ENCODE measurements at regions not wholly inside any gene's neighbourhood (a gene's known extent, or its start where the extent isn't known, plus 50 kb on each side); places are given as distances from the start of the nearest gene placed in this dataset.

DNA sequence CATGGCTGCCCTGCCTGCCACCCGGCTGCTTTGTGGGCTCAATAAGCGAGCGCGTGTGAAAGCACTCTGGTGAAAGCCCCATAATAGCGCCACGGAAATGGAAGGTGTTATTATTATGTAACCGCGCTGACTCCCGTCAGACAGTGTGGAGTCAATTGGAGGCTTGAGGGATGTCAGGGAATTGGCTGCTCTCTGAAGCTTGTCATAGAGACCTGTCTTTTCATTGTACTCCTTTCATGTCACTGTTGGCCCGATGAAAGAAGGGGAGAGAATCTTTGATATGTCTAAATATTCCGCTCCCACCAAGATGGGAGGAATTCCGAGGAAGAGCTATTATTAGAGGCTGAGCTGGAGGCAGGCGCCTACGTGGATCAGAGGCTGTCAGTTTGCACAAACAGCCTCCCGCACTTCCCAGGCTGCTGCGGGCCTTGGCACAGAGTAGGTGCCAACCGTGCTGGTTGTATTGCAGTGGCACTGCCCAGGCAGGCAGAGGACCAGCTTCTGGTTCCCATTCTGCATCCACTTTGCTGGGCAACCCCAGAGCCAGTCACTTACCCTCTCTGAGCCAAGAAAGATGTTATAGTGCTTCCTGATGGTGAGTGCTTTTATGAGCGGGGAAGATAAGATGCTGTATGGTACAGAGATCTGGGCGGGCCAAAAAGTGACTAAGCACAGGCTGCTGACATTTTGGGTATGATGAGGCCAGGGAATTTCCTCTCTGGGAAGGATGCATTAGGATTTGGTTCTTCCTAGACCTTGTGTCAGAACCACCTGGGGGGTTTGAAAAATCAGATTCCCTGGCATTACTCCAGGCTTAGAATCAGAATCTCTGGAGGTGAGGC lies 151.4 kb downstream of the RPS24 start:
- no peak overlapping the region for H3K4me3 Mint-ChIP-seq
- H3K9me3 ChIP-seq (ENCODE audit: control insufficient read depth in 2 of 3, low read length in 3 of 3): no peaks in the 10 kb centered on the region
- ATAC-seq: no peak
- H3K27me3 Mint-ChIP-seq: no peaks in the 10 kb centered on the region
- H3K4me1 ChIP-seq (ENCODE audit: control insufficient read depth in 2 of 2, insufficient read depth in 2 of 2, low read length in 2 of 2): no peaks in the 10 kb centered on the region
- H3K27me3 ChIP-seq (ENCODE audit: control insufficient read depth in 2 of 2, insufficient read depth in 2 of 2, low read length in 2 of 2): no peaks in the 10 kb centered on the region
- intact Hi-C loops (cut with micrococcal nuclease): no loop called here
- no peak overlapping the region for H3K27ac ChIP-seq (ENCODE audit: low read depth, low read length)
- H3K9me3 Mint-ChIP-seq: no peaks in the 10 kb centered on the region
- no peaks in the 10 kb centered on the region for H3K36me3 Mint-ChIP-seq
- CTCF ChIA-PET: no interaction called here
- peaks cover 0 to 2% (median 0%) of the 10 kb centered on the region in 7 donors for H3K4me1 Mint-ChIP-seq
- no peaks in the 10 kb centered on the region for H3K36me3 ChIP-seq (ENCODE audit: control insufficient read depth in 2 of 3, insufficient read depth in 3 of 3, low read length in 3 of 3)
- DNase-seq: no peak
- no peak overlapping the region for H3K27ac Mint-ChIP-seq
- POLR2A ChIA-PET: no interaction called here
- H3K4me3 ChIP-seq (ENCODE audit: low read length): no peak overlapping the region

DNA sequence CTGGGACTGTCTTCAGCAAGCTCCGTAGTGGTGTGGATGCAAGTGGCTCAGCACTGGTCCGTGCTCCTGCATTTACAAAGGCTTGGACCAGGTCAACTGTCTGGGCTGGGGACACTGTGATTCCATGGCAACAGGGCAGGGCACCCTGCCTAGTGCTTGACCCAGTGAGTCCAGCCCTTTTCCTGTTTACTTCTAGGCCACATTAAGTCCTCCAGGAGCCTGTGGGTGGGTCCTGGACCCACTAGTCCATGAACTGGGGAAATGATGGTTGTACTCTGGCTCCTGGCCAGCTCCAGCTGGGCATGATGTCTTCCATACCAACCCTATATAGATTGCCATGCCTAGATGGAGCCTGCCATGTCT lies 152.0 kb downstream of the RPS24 start:
- Mint-ChIP-seq H3K27ac (no peak overlapping the region), H3K9me3 (no peaks in the 10 kb centered on the region), H3K4me3 (no peak overlapping the region), H3K36me3 (no peaks in the 10 kb centered on the region), H3K4me1 (no peaks in the 10 kb centered on the region), H3K27me3 (no peaks in the 10 kb centered on the region)
- ChIA-PET CTCF (no interaction called here), POLR2A (no interaction called here)
- H3K4me1 ChIP-seq (ENCODE audit: control insufficient read depth in 2 of 2, insufficient read depth in 2 of 2, low read length in 2 of 2): no peaks in the 10 kb centered on the region
- no peak overlapping the region for H3K4me3 ChIP-seq (ENCODE audit: low read length)
- no peaks in the 10 kb centered on the region for H3K9me3 ChIP-seq (ENCODE audit: control insufficient read depth in 2 of 3, low read length in 3 of 3)
- H3K27ac ChIP-seq (ENCODE audit: low read depth, low read length): no peak overlapping the region
- H3K27me3 ChIP-seq (ENCODE audit: control insufficient read depth in 2 of 2, insufficient read depth in 2 of 2, low read length in 2 of 2): no peaks in the 10 kb centered on the region
- intact Hi-C loops (cut with micrococcal nuclease): no loop called here
- ATAC-seq (no peak), DNase-seq (no peak)
- H3K36me3 ChIP-seq (ENCODE audit: control insufficient read depth in 2 of 3, insufficient read depth in 3 of 3, low read length in 3 of 3): no peaks in the 10 kb centered on the region

DNA sequence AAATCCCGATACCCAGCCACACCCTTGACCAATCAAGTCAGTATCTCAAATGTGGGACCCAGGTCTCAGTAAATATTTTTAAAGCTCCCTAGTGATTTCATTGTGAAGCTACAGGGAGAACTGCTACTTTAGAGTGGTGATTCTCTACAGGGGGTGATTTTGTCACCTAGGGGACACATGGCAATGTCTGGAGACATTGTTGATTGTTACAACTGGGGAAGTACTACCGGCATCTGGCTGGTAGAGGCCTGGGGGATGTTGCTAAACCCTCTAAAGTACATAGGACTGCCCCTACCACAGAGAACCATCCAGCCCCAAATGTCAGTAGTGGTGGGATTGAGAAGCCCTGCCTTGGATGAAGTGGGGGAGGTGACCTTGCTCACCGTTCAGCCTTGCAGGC lies 152.9 kb downstream of the RPS24 start:
- CTCF ChIA-PET: no interaction called here
- no peak for ATAC-seq

DNA sequence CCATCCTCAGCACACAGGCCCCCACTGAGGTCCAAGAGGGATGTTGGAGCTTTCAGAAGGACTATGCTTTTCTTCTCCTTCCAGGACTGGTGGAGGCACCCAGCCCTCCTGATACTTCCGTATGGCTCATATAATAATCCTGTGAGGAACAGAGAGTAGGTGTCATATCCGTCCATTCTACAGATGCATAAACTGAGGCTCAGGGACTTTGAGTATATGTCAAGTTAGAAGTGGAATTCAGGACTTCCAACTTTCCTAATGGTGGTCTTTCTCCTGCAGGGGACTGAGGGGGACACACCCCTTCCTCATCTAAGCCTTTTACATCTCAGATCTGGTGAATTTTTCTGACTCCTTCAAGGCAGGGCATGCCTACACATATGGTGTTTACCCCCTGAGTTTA lies 153.7 kb downstream of the RPS24 start:
- peaks cover 0 to 5% (median 0%) of the 10 kb centered on the region in 5 donors for H3K27me3 Mint-ChIP-seq
- ChIA-PET POLR2A (no interaction called here), CTCF (no interaction called here)
- Histone ChIP-seq H3K4me3 (ENCODE audit: low read length) (no peak overlapping the region), H3K9me3 (ENCODE audit: control insufficient read depth in 2 of 3, low read length in 3 of 3) (no peaks in the 10 kb centered on the region), H3K36me3 (ENCODE audit: control insufficient read depth in 2 of 3, insufficient read depth in 3 of 3, low read length in 3 of 3) (no peaks in the 10 kb centered on the region), H3K27ac (ENCODE audit: low read depth, low read length) (no peak overlapping the region), H3K4me1 (ENCODE audit: control insufficient read depth in 2 of 2, insufficient read depth in 2 of 2, low read length in 2 of 2) (no peaks in the 10 kb centered on the region), H3K27me3 (ENCODE audit: control insufficient read depth in 2 of 2, insufficient read depth in 2 of 2, low read length in 2 of 2) (no peaks in the 10 kb centered on the region)
- no peak overlapping the region for H3K4me3 Mint-ChIP-seq
- no peak overlapping the region for H3K27ac Mint-ChIP-seq
- ATAC-seq (no peak), DNase-seq (no peak)
- H3K4me1 Mint-ChIP-seq: no peaks in the 10 kb centered on the region
- H3K36me3 Mint-ChIP-seq: peaks cover 0 to 3% (median 0%) of the 10 kb centered on the region in 5 donors
- H3K9me3 Mint-ChIP-seq: peaks cover 0 to 2% (median 0%) of the 10 kb centered on the region in 11 donors
- intact Hi-C loops (cut with micrococcal nuclease): no loop called here

More for the DNA sequence above, 152.9 kb downstream of the RPS24 start:
- Mint-ChIP-seq H3K9me3 (no peaks in the 10 kb centered on the region), H3K4me3 (no peak overlapping the region), H3K27me3 (peaks cover 0 to under 1% (median 0%) of the 10 kb centered on the region in 5 donors), H3K36me3 (no peaks in the 10 kb centered on the region), H3K27ac (no peak overlapping the region), H3K4me1 (no peaks in the 10 kb centered on the region)
- Histone ChIP-seq H3K36me3 (ENCODE audit: control insufficient read depth in 2 of 3, insufficient read depth in 3 of 3, low read length in 3 of 3) (no peaks in the 10 kb centered on the region), H3K27me3 (ENCODE audit: control insufficient read depth in 2 of 2, insufficient read depth in 2 of 2, low read length in 2 of 2) (no peaks in the 10 kb centered on the region), H3K27ac (ENCODE audit: low read depth, low read length) (no peak overlapping the region), H3K9me3 (ENCODE audit: control insufficient read depth in 2 of 3, low read length in 3 of 3) (no peaks in the 10 kb centered on the region), H3K4me3 (ENCODE audit: low read length) (no peak overlapping the region), H3K4me1 (ENCODE audit: control insufficient read depth in 2 of 2, insufficient read depth in 2 of 2, low read length in 2 of 2) (no peaks in the 10 kb centered on the region)
- intact Hi-C loops (cut with micrococcal nuclease): no loop called here
- DNase-seq: no peak
- POLR2A ChIA-PET: no interaction called here

DNA sequence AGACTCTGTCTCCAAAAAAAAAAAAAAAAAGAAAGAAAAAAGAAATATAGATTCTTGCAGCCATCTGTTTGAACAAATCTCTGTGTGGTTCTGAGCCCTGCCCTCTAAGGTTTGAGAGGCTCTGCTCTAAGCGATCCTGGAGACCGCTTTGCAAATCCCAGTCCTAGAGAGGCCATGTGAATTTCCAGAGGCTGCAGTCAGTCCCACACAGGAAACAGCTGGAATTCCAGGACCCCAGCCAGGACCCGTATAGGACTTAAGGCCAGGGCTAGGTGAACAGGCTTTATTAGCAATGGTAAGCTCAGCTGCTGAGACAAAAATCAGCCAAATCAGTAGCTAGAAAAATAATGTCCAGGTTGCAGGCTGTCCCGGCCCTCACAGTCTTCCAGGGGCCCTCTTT lies 154.8 kb downstream of the RPS24 start:
- H3K4me1 ChIP-seq (ENCODE audit: control insufficient read depth in 2 of 2, insufficient read depth in 2 of 2, low read length in 2 of 2): no peaks in the 10 kb centered on the region
- no peaks in the 10 kb centered on the region for H3K36me3 ChIP-seq (ENCODE audit: control insufficient read depth in 2 of 3, insufficient read depth in 3 of 3, low read length in 3 of 3)
- ATAC-seq: no peak
- Mint-ChIP-seq H3K27ac (no peak overlapping the region), H3K36me3 (peaks cover 0 to 3% (median 0%) of the 10 kb centered on the region in 5 donors), H3K4me1 (no peaks in the 10 kb centered on the region), H3K4me3 (no peak overlapping the region), H3K27me3 (peaks cover 0 to 14% (median 3%) of the 10 kb centered on the region in 5 donors), H3K9me3 (peaks cover 0 to 13% (median 6%) of the 10 kb centered on the region in 11 donors)
- intact Hi-C loops (cut with micrococcal nuclease): no loop called here
- no peak overlapping the region for H3K4me3 ChIP-seq (ENCODE audit: low read length)
- no peaks in the 10 kb centered on the region for H3K27me3 ChIP-seq (ENCODE audit: control insufficient read depth in 2 of 2, insufficient read depth in 2 of 2, low read length in 2 of 2)
- POLR2A ChIA-PET: no interaction called here
- H3K27ac ChIP-seq (ENCODE audit: low read depth, low read length): no peak overlapping the region
- CTCF ChIA-PET: no interaction called here
- DNase-seq: no peak
- peaks cover 0 to 9% (median 0%) of the 10 kb centered on the region in 3 experiments for H3K9me3 ChIP-seq (ENCODE audit: control insufficient read depth in 2 of 3, low read length in 3 of 3)

DNA sequence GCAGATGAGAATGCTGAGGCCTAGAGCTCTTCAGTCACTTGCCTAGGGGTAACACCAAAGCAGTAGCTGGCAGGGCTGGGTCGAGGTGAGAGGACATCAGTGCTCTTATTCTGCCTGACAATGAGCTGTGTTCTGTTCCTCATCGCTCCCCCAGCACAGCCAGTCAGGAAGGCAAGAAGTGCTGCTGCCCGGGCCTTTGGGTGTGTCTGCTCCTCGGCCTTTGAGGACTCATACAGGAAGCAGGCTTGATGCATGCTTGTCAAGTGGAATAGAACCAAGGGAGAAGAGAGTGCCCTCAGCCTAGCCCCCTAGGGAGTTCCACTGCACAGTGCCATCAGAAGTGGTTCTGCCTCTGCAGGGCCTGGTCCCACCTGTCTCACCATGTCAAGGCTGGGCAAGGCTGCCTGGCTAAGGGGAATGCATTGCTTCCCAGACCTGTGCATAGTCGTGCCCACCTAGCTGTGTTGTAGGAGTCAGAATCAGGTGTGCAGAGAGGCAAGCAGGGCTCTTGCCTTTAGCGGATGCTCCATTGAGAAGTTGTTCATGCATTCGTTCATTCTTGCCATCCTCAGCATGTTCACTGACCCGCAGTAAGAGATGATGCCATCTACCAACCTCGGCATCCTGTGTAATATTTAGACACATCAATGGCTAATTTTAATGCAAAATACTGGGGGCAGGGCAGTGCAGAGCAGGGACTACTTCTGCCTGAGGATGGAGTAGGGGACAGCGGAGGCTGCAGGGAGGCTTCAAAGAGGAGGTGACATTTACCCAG lies 156.6 kb downstream of the RPS24 start:
- Mint-ChIP-seq H3K27me3 (peaks cover 0 to 14% (median 5%) of the 10 kb centered on the region in 5 donors), H3K9me3 (peaks cover 0 to 19% (median 6%) of the 10 kb centered on the region in 11 donors), H3K36me3 (peaks cover 0 to 3% (median 0%) of the 10 kb centered on the region in 5 donors), H3K4me1 (no peaks in the 10 kb centered on the region), H3K4me3 (no peak overlapping the region), H3K27ac (no peak overlapping the region)
- peak; percentile 12 for ATAC-seq
- Histone ChIP-seq H3K4me1 (ENCODE audit: control insufficient read depth in 2 of 2, insufficient read depth in 2 of 2, low read length in 2 of 2) (no peaks in the 10 kb centered on the region), H3K27ac (ENCODE audit: low read depth, low read length) (no peak overlapping the region), H3K36me3 (ENCODE audit: control insufficient read depth in 2 of 3, insufficient read depth in 3 of 3, low read length in 3 of 3) (no peaks in the 10 kb centered on the region), H3K4me3 (ENCODE audit: low read length) (no peak overlapping the region), H3K9me3 (ENCODE audit: control insufficient read depth in 2 of 3, low read length in 3 of 3) (peaks cover 0 to 14% (median 0%) of the 10 kb centered on the region in 3 experiments), H3K27me3 (ENCODE audit: control insufficient read depth in 2 of 2, insufficient read depth in 2 of 2, low read length in 2 of 2) (no peaks in the 10 kb centered on the region)
- intact Hi-C loops (cut with micrococcal nuclease): no loop called here
- DNase-seq: no peak
- POLR2A ChIA-PET: no interaction called here
- CTCF ChIA-PET: no interaction called here

Data from naive thymus-derived CD4-positive, alpha-beta T cell (primary cell).